SK-N-SH treated with all-trans-retinoic acid at 6 μM for 48 hours (cell line): ENCODE measurements at regions not wholly inside any gene's neighbourhood (a gene's known extent, or its start where the extent isn't known, plus 50 kb on each side); places are given as distances from the start of the nearest gene placed in this dataset.

ENCODE experiments used
- ATAC-seq: fragments of 200-7000 bp; cut with Tn5 transposase; 3 replicates; pipeline ENCODE4 v1.9.1; 2020; ENCODE audit warnings: mild to moderate bottlenecking, moderate library complexity
- ARNTL ChIP-seq: fragments of 450-650 bp; formaldehyde crosslinking; IDR thresholded peaks from 2 replicates; pipeline ENCODE4 v1.5.0; 2020; ENCODE audit warnings: low read depth, mild to moderate bottlenecking, moderate library complexity, borderline replicate concordance
- BACH2 ChIP-seq: fragments of 250-450 bp; sonication (Bioruptor Pico); IDR thresholded peaks from 2 replicates; pipeline ENCODE4 v1.9.0; 2021; ENCODE audit warnings: mild to moderate bottlenecking, borderline replicate concordance
- ESRRG ChIP-seq: fragments of 250-450 bp; sonication (Bioruptor Pico); IDR thresholded peaks from 2 replicates; pipeline ENCODE4 v1.6.1; 2021; ENCODE audit warnings: mild to moderate bottlenecking
- GLIS3 ChIP-seq: fragments of 250-450 bp; sonication (Bioruptor Pico); IDR thresholded peaks from 2 replicates; pipeline ENCODE4 v1.5.0; 2020; ENCODE audit warnings: mild to moderate bottlenecking, moderate library complexity
- ISL1 ChIP-seq: fragments of 250-450 bp; sonication (Bioruptor Pico); IDR thresholded peaks from 2 replicates; pipeline ENCODE4 v2.1.2; 2022; ENCODE audit warnings: mild to moderate bottlenecking, moderate library complexity
- OSR1 ChIP-seq: fragments of 250-450 bp; sonication (Bioruptor Pico); IDR thresholded peaks from 2 replicates; pipeline ENCODE4 v1.8.0; 2022; ENCODE audit warnings: moderate library complexity, mild to moderate bottlenecking, inconsistent platforms
- PPARA ChIP-seq: fragments of 250-450 bp; sonication (Bioruptor Pico); IDR thresholded peaks from 2 replicates; pipeline ENCODE4 v1.5.0; 2020; ENCODE audit warnings: mild to moderate bottlenecking, borderline replicate concordance
- SNAI2 ChIP-seq: fragments of 250-450 bp; sonication (Bioruptor Pico); IDR thresholded peaks from 2 replicates; pipeline ENCODE4 v1.5.0; 2020; ENCODE audit warnings: mild to moderate bottlenecking, moderate library complexity
- TOX ChIP-seq: fragments of 250-450 bp; sonication (Bioruptor Pico); IDR thresholded peaks from 2 replicates; pipeline ENCODE4 v1.8.0; 2021; ENCODE audit warnings: mild to moderate bottlenecking, moderate library complexity, borderline replicate concordance
- ZC3H10 ChIP-seq: fragments of 250-450 bp; sonication (Bioruptor Pico); IDR thresholded peaks from 2 replicates; pipeline ENCODE4 v1.5.1; 2021; ENCODE audit warnings: mild to moderate bottlenecking, moderate library complexity
- ZFP3 ChIP-seq: fragments of 250-450 bp; sonication (Bioruptor Pico); IDR thresholded peaks from 2 replicates; pipeline ENCODE4 v1.5.0; 2020; ENCODE audit warnings: mild to moderate bottlenecking, moderate library complexity
- ZFP30 ChIP-seq: fragments of 450-650 bp; formaldehyde crosslinking; IDR thresholded peaks from 2 replicates; pipeline ENCODE4 v1.5.0; 2022; ENCODE audit warnings: mild to moderate bottlenecking, moderate library complexity
- ZNF70 ChIP-seq: fragments of 450-650 bp; formaldehyde crosslinking; IDR thresholded peaks from 2 replicates; pipeline ENCODE4 v1.5.0; 2020; ENCODE audit warnings: mild to moderate bottlenecking, moderate library complexity
- ZNF8 ChIP-seq: fragments of 450-650 bp; formaldehyde crosslinking; IDR thresholded peaks from 2 replicates; pipeline ENCODE4 v1.5.0; 2020; ENCODE audit warnings: mild to moderate bottlenecking, moderate library complexity
- TF ChIP-seq, protein P1 (sequence below): fragments of 250-450 bp; sonication (Bioruptor Pico); IDR thresholded peaks from 2 replicates; pipeline ENCODE4 v1.8.0; 2021; ENCODE audit warnings: low read depth, mild to moderate bottlenecking, moderate library complexity, borderline replicate concordance
- TF ChIP-seq, protein P2 (sequence below): fragments of 250-450 bp; sonication (Bioruptor Pico); IDR thresholded peaks from 2 replicates; pipeline ENCODE4 v1.5.1; 2020; ENCODE audit warnings: low read depth, mild to moderate bottlenecking, moderate library complexity
- TF ChIP-seq, protein P3 (sequence below): fragments of 250-450 bp; sonication (Bioruptor Pico); IDR thresholded peaks from 2 replicates; pipeline ENCODE4 v1.8.0; 2020; ENCODE audit warnings: mild to moderate bottlenecking, moderate library complexity, borderline replicate concordance
- TF ChIP-seq, protein P4 (sequence below): fragments of 250-450 bp; sonication (Bioruptor Pico); IDR thresholded peaks from 2 replicates; pipeline ENCODE4 v1.5.0; 2020; ENCODE audit warnings: mild to moderate bottlenecking, moderate library complexity
- TF ChIP-seq, protein P5 (sequence below): fragments of 250-450 bp; sonication (Bioruptor Pico); IDR thresholded peaks from 2 replicates; pipeline ENCODE4 v1.5.1; 2021; ENCODE audit warnings: mild to moderate bottlenecking, moderate library complexity

DNA sequence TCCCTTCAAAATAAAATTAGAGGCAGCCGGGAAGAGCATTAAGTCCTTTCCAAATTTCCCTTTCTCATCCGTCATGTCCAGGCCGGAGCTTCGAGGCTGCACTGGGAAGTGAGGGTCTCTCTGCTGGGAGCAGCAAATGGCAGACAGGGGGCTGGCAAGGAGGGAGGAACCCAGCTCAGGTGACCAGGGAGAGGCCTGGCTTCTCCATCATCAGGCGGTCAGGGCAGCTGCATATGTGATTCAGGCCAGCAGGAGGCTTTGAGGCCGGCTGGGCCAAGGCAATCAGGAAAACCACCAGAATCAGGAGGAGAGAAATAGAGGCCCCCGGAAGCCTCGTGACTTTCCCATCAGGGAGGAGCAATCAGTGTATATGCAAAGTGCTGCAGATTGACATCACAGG, 85.0 kb upstream of the RPL38 start:
- no peak for ATAC-seq
- TF ChIP-seq ZFP30 (CRISPR knock-in tag) (no peak), ZFP3 (CRISPR knock-in tag) (no peak), TOX (CRISPR knock-in tag) (no peak), ZNF70 (CRISPR knock-in tag) (no peak), PPARA (CRISPR knock-in tag) (no peak), ISL1 (CRISPR knock-in tag) (no peak), ESRRG (CRISPR knock-in tag) (no peak), GLIS3 (CRISPR knock-in tag) (no peak), ZC3H10 (CRISPR knock-in tag) (no peak), SNAI2 (CRISPR knock-in tag) (no peak), ARNTL (CRISPR knock-in tag) (no peak)
- TF ChIP-seq, protein P1, sequence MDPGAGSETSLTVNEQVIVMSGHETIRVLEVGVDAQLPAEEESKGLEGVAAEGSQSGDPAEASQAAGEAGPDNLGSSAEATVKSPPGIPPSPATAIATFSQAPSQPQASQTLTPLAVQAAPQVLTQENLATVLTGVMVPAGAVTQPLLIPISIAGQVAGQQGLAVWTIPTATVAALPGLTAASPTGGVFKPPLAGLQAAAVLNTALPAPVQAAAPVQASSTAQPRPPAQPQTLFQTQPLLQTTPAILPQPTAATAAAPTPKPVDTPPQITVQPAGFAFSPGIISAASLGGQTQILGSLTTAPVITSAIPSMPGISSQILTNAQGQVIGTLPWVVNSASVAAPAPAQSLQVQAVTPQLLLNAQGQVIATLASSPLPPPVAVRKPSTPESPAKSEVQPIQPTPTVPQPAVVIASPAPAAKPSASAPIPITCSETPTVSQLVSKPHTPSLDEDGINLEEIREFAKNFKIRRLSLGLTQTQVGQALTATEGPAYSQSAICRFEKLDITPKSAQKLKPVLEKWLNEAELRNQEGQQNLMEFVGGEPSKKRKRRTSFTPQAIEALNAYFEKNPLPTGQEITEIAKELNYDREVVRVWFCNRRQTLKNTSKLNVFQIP (CRISPR knock-in tag): no peak
- TF ChIP-seq, protein P2, sequence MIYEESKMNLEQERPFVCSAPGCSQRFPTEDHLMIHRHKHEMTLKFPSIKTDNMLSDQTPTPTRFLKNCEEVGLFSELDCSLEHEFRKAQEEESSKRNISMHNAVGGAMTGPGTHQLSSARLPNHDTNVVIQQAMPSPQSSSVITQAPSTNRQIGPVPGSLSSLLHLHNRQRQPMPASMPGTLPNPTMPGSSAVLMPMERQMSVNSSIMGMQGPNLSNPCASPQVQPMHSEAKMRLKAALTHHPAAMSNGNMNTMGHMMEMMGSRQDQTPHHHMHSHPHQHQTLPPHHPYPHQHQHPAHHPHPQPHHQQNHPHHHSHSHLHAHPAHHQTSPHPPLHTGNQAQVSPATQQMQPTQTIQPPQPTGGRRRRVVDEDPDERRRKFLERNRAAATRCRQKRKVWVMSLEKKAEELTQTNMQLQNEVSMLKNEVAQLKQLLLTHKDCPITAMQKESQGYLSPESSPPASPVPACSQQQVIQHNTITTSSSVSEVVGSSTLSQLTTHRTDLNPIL (CRISPR knock-in tag): no peak
- TF ChIP-seq, protein P3, sequence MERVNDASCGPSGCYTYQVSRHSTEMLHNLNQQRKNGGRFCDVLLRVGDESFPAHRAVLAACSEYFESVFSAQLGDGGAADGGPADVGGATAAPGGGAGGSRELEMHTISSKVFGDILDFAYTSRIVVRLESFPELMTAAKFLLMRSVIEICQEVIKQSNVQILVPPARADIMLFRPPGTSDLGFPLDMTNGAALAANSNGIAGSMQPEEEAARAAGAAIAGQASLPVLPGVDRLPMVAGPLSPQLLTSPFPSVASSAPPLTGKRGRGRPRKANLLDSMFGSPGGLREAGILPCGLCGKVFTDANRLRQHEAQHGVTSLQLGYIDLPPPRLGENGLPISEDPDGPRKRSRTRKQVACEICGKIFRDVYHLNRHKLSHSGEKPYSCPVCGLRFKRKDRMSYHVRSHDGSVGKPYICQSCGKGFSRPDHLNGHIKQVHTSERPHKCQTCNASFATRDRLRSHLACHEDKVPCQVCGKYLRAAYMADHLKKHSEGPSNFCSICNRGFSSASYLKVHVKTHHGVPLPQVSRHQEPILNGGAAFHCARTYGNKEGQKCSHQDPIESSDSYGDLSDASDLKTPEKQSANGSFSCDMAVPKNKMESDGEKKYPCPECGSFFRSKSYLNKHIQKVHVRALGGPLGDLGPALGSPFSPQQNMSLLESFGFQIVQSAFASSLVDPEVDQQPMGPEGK (CRISPR knock-in tag): no peak
- TF ChIP-seq, protein P4, sequence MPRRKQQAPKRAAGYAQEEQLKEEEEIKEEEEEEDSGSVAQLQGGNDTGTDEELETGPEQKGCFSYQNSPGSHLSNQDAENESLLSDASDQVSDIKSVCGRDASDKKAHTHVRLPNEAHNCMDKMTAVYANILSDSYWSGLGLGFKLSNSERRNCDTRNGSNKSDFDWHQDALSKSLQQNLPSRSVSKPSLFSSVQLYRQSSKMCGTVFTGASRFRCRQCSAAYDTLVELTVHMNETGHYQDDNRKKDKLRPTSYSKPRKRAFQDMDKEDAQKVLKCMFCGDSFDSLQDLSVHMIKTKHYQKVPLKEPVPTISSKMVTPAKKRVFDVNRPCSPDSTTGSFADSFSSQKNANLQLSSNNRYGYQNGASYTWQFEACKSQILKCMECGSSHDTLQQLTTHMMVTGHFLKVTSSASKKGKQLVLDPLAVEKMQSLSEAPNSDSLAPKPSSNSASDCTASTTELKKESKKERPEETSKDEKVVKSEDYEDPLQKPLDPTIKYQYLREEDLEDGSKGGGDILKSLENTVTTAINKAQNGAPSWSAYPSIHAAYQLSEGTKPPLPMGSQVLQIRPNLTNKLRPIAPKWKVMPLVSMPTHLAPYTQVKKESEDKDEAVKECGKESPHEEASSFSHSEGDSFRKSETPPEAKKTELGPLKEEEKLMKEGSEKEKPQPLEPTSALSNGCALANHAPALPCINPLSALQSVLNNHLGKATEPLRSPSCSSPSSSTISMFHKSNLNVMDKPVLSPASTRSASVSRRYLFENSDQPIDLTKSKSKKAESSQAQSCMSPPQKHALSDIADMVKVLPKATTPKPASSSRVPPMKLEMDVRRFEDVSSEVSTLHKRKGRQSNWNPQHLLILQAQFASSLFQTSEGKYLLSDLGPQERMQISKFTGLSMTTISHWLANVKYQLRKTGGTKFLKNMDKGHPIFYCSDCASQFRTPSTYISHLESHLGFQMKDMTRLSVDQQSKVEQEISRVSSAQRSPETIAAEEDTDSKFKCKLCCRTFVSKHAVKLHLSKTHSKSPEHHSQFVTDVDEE (CRISPR knock-in tag): no peak

DNA sequence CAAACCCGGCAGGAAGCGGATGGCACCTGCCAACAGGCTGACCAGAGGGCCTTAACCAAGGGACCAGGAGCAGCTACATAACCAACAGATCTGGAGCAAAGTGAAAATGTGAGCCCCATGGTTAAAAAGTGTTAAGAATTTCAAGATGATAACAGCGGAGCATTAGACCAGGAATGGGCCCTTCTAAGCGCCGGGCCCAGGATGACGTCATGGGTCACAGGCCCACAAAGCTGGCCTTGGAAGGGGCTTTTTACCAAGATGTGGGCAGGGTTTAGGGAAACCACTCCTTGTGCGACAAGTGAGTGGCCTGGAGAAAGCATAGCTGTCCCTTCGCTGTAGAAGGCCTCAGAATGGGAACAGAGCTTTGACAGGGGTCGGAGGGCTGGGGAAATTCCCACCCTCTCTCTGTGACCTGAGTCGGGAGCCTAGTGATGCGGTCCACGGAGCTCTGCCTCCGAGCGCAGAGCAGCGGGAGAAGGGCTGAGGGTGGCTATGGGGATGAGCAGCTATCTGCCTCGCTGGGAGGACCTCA, 84.4 kb upstream of the RPL38 start:
- no peak for ATAC-seq

More for the DNA sequence above, 84.4 kb upstream of the RPL38 start:
- no peak for TF ChIP-seq ESRRG (CRISPR knock-in tag)
- TF ChIP-seq TOX (CRISPR knock-in tag): no peak
- TF ChIP-seq, protein P5, sequence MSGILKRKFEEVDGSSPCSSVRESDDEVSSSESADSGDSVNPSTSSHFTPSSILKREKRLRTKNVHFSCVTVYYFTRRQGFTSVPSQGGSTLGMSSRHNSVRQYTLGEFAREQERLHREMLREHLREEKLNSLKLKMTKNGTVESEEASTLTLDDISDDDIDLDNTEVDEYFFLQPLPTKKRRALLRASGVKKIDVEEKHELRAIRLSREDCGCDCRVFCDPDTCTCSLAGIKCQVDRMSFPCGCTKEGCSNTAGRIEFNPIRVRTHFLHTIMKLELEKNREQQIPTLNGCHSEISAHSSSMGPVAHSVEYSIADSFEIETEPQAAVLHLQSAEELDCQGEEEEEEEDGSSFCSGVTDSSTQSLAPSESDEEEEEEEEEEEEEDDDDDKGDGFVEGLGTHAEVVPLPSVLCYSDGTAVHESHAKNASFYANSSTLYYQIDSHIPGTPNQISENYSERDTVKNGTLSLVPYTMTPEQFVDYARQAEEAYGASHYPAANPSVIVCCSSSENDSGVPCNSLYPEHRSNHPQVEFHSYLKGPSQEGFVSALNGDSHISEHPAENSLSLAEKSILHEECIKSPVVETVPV (CRISPR knock-in tag): no peak
- TF ChIP-seq, protein P4 (CRISPR knock-in tag): no peak
- no peak for TF ChIP-seq ARNTL (CRISPR knock-in tag)
- TF ChIP-seq ZNF8 (CRISPR knock-in tag): no peak
- no peak for TF ChIP-seq BACH2 (CRISPR knock-in tag)
- no peak for TF ChIP-seq OSR1
- no peak for TF ChIP-seq ZNF70 (CRISPR knock-in tag)
- TF ChIP-seq ISL1 (CRISPR knock-in tag): no peak
- TF ChIP-seq, protein P2 (CRISPR knock-in tag): no peak
- TF ChIP-seq ZFP30 (CRISPR knock-in tag): no peak
- TF ChIP-seq, protein P1 (CRISPR knock-in tag): no peak
- TF ChIP-seq, protein P3 (CRISPR knock-in tag): no peak
